Liver (tissue), 3 donors: ENCODE measurements at regions not wholly inside any gene's neighbourhood (a gene's known extent, or its start where the extent isn't known, plus 50 kb on each side); places are given as distances from the start of the nearest gene placed in this dataset.

ENCODE experiments used
- EGR1 ChIP-seq, 2 donors: IDR thresholded peaks; 2 replicates each; pipeline ENCODE4 v1.6.1; 2016 to 2018; ENCODE audit warnings: antibody characterized with exemption in 2 of 2, low read depth in 2 of 2
- FOXA1 ChIP-seq: IDR thresholded peaks from 2 replicates; pipeline ENCODE4 v1.6.1; 2016; ENCODE audit warnings: antibody characterized with exemption
- GABPA ChIP-seq, 2 donors: IDR thresholded peaks in 1 of 2; conservative IDR thresholded peaks in 1 of 2; 2 replicates each; pipeline ENCODE4 v1.6.1; 2016; ENCODE audit warnings: antibody characterized with exemption in 2 of 2, mild to moderate bottlenecking in 1 of 2, moderate library complexity in 1 of 2
- JUND ChIP-seq, 2 donors: IDR thresholded peaks; 2 replicates each; pipeline ENCODE4 v1.6.1; 2016; ENCODE audit warnings: antibody characterized with exemption in 2 of 2
- RAD21 ChIP-seq, 2 donors: IDR thresholded peaks; 2 replicates each; pipeline ENCODE4 v1.6.1; 2016; ENCODE audit warnings: antibody characterized with exemption in 2 of 2, mild to moderate bottlenecking in 2 of 2
- YY1 ChIP-seq: IDR thresholded peaks from 2 replicates; pipeline ENCODE4 v1.6.1; 2016; ENCODE audit warnings: antibody characterized with exemption, mild to moderate bottlenecking
- TF ChIP-seq, protein P1 (sequence below): fragments of 150-350 bp; IDR thresholded peaks from 2 replicates; pipeline ENCODE4 v1.5.1; 2017; ENCODE audit warnings: improper control_type of control experiment, low read depth, low read length; ENCODE audit not compliant: missing input control
- TF ChIP-seq, protein P2 (sequence below): IDR thresholded peaks from 2 replicates; pipeline ENCODE4 v1.6.1; 2016; ENCODE audit warnings: antibody characterized with exemption
- TF ChIP-seq, protein P3 (sequence below): IDR thresholded peaks from 2 replicates; pipeline ENCODE4 v1.6.1; 2016; ENCODE audit warnings: antibody characterized with exemption
- TF ChIP-seq, protein P4 (sequence below): IDR thresholded peaks from 2 replicates; pipeline ENCODE4 v1.6.1; 2016; ENCODE audit warnings: antibody characterized with exemption, mild to moderate bottlenecking
- TF ChIP-seq, protein P5 (sequence below): IDR thresholded peaks from 2 replicates; pipeline ENCODE4 v1.6.1; 2016; ENCODE audit warnings: antibody characterized with exemption
- donor health status: healthy.
- donor health status: healthy.

DNA sequence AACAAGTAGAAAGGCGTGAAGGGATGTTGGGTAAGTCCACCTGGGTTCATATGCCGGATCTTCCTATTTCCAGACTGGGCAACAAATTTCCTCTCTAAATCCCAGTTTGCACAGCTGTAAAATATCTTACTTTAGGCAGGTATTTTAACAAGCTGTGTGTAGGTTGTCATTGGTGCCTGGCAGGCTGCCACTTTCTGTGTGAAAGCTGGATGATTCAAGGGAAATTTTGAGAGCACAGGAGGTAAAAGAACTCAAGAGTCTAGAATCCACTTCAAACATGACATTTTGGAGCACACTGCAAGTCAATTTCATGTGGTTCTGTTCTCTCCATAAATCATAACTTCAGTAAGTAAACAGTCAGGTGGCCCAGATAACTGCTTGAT lies 817.4 kb upstream of the AMELY start:
- TF ChIP-seq, protein P1, sequence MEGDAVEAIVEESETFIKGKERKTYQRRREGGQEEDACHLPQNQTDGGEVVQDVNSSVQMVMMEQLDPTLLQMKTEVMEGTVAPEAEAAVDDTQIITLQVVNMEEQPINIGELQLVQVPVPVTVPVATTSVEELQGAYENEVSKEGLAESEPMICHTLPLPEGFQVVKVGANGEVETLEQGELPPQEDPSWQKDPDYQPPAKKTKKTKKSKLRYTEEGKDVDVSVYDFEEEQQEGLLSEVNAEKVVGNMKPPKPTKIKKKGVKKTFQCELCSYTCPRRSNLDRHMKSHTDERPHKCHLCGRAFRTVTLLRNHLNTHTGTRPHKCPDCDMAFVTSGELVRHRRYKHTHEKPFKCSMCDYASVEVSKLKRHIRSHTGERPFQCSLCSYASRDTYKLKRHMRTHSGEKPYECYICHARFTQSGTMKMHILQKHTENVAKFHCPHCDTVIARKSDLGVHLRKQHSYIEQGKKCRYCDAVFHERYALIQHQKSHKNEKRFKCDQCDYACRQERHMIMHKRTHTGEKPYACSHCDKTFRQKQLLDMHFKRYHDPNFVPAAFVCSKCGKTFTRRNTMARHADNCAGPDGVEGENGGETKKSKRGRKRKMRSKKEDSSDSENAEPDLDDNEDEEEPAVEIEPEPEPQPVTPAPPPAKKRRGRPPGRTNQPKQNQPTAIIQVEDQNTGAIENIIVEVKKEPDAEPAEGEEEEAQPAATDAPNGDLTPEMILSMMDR: no peak
- no peak for TF ChIP-seq GABPA (IDR thresholded peaks at IDR 0.05 in 1 of 2, conservative IDR thresholded peaks at IDR 0.05 in 1 of 2)
- TF ChIP-seq, protein P2, sequence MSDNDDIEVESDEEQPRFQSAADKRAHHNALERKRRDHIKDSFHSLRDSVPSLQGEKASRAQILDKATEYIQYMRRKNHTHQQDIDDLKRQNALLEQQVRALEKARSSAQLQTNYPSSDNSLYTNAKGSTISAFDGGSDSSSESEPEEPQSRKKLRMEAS: no peak
- TF ChIP-seq RAD21 (IDR thresholded peaks at IDR 0.05): no peak
- no peak for TF ChIP-seq EGR1 (IDR thresholded peaks at IDR 0.05; ENCODE audit: low read depth in 2 of 2)
- TF ChIP-seq, protein P3, sequence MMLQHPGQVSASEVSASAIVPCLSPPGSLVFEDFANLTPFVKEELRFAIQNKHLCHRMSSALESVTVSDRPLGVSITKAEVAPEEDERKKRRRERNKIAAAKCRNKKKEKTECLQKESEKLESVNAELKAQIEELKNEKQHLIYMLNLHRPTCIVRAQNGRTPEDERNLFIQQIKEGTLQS: no peak
- TF ChIP-seq, protein P4, sequence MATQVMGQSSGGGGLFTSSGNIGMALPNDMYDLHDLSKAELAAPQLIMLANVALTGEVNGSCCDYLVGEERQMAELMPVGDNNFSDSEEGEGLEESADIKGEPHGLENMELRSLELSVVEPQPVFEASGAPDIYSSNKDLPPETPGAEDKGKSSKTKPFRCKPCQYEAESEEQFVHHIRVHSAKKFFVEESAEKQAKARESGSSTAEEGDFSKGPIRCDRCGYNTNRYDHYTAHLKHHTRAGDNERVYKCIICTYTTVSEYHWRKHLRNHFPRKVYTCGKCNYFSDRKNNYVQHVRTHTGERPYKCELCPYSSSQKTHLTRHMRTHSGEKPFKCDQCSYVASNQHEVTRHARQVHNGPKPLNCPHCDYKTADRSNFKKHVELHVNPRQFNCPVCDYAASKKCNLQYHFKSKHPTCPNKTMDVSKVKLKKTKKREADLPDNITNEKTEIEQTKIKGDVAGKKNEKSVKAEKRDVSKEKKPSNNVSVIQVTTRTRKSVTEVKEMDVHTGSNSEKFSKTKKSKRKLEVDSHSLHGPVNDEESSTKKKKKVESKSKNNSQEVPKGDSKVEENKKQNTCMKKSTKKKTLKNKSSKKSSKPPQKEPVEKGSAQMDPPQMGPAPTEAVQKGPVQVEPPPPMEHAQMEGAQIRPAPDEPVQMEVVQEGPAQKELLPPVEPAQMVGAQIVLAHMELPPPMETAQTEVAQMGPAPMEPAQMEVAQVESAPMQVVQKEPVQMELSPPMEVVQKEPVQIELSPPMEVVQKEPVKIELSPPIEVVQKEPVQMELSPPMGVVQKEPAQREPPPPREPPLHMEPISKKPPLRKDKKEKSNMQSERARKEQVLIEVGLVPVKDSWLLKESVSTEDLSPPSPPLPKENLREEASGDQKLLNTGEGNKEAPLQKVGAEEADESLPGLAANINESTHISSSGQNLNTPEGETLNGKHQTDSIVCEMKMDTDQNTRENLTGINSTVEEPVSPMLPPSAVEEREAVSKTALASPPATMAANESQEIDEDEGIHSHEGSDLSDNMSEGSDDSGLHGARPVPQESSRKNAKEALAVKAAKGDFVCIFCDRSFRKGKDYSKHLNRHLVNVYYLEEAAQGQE: no peak
- no peak for TF ChIP-seq FOXA1
- TF ChIP-seq YY1: no peak
- no peak for TF ChIP-seq JUND (IDR thresholded peaks at IDR 0.05)
- TF ChIP-seq, protein P5, sequence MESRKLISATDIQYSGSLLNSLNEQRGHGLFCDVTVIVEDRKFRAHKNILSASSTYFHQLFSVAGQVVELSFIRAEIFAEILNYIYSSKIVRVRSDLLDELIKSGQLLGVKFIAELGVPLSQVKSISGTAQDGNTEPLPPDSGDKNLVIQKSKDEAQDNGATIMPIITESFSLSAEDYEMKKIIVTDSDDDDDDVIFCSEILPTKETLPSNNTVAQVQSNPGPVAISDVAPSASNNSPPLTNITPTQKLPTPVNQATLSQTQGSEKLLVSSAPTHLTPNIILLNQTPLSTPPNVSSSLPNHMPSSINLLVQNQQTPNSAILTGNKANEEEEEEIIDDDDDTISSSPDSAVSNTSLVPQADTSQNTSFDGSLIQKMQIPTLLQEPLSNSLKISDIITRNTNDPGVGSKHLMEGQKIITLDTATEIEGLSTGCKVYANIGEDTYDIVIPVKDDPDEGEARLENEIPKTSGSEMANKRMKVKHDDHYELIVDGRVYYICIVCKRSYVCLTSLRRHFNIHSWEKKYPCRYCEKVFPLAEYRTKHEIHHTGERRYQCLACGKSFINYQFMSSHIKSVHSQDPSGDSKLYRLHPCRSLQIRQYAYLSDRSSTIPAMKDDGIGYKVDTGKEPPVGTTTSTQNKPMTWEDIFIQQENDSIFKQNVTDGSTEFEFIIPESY: no peak
